ENCODE measurements at regions not wholly inside any gene's neighbourhood (a gene's known extent, or its start where the extent isn't known, plus 50 kb on each side); places are given as distances from the start of the nearest gene placed in this dataset.
A peak's percentile ranks its signal among the peaks of the same experiment; 100 is the strongest.

DNA sequence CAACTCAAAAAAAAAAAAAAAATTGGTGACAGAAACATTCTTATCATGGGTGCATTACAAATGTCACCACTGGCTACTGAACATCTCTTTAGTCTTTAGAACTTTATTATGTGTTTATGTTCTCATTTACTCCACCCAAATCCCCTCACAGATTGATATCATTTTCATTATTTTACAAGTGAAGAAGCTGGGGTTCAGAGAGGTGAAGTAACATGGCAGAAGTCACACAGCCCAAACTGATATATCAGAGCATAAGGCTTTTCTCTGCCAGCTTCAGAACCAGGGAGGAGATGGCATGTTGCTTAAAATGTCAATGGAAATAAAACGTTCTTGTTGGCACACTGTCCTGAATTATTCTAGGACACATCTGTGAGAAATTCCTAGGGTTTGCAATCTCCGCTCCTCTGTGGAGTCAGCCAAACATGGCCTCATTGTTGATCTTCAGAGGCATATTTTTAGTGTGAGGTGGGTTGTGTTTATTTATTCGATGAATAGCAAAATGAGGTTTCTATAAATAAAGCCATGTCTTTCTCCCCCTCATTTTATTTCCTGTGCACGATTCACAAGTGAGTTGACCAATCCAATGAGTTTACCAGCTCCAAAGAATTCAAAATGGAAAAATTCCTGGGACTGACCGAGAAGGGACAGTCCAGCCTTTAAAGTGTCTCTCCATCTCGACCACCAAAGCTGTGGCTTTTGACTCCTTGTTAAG lies 72.9 kb upstream of the ANO1 start:
- 54% methylated on average over 6 of the region's 6 CpGs for WGBS (ENCODE audit: low lambda C conversion rate, missing lambda C conversion rate)
- H3K4me1 ChIP-seq (ENCODE audit: insufficient read depth) = no peaks in the 10 kb centered on the region
- no peaks in the 10 kb centered on the region for H3K9me2 ChIP-seq (replicated peaks; ENCODE audit: insufficient read depth)
- H3K4me2 ChIP-seq = no peak overlapping the region
- DNase-seq (ENCODE audit: low spot score) = no peak
- no peaks in the 10 kb centered on the region for H3K79me2 ChIP-seq
- H3K27me3 ChIP-seq = no peaks in the 10 kb centered on the region
- no peak overlapping the region for H3K4me3 ChIP-seq
- TF ChIP-seq EZH2phosphoT487 (IDR thresholded peaks at IDR 0.05; ENCODE audit: low read depth, severe bottlenecking, unreplicated experiment) (no peak), EZH2 (IDR thresholded peaks at IDR 0.05; ENCODE audit: borderline replicate concordance) (no peak), CTCF (IDR thresholded peaks at IDR 0.05; ENCODE audit: poor library complexity) (no peak)
- peak overlapping the region; percentile 36 for H3K27ac ChIP-seq
- no peak overlapping the region for H2AFZ ChIP-seq
- H3K9me3 ChIP-seq (ENCODE audit: low read depth) = no peaks in the 10 kb centered on the region
- no peaks in the 10 kb centered on the region for H3K36me3 ChIP-seq (replicated peaks; ENCODE audit: insufficient read depth, low read depth)
- no peaks in the 10 kb centered on the region for H4K20me1 ChIP-seq (ENCODE audit: insufficient read depth, poor library complexity, severe bottlenecking)

- H3K9me3 ChIP-seq (ENCODE audit: low read depth) = no peaks in the 10 kb centered on the region
- no peaks in the 10 kb centered on the region for H3K27me3 ChIP-seq
- H3K79me2 ChIP-seq = no peaks in the 10 kb centered on the region
- no peak overlapping the region for H2AFZ ChIP-seq
- DNase-seq (ENCODE audit: low spot score) = no peak
- WGBS (ENCODE audit: low lambda C conversion rate, missing lambda C conversion rate) = 90% methylated on average over 3 of the region's 3 CpGs
- no peaks in the 10 kb centered on the region for H4K20me1 ChIP-seq (ENCODE audit: insufficient read depth, poor library complexity, severe bottlenecking)
- no peak for TF ChIP-seq CTCF (IDR thresholded peaks at IDR 0.05; ENCODE audit: poor library complexity)
- TF ChIP-seq EZH2 (IDR thresholded peaks at IDR 0.05; ENCODE audit: borderline replicate concordance) = no peak
- TF ChIP-seq EZH2phosphoT487 (IDR thresholded peaks at IDR 0.05; ENCODE audit: low read depth, severe bottlenecking, unreplicated experiment) = no peak
- no peaks in the 10 kb centered on the region for H3K4me1 ChIP-seq (ENCODE audit: insufficient read depth)
- H3K36me3 ChIP-seq (replicated peaks; ENCODE audit: insufficient read depth, low read depth) = no peaks in the 10 kb centered on the region
- H3K4me3 ChIP-seq = no peak overlapping the region
- H3K9me2 ChIP-seq (replicated peaks; ENCODE audit: insufficient read depth) = no peaks in the 10 kb centered on the region
- no peak overlapping the region for H3K27ac ChIP-seq
- H3K4me2 ChIP-seq = no peak overlapping the region
Observed at GRCh38 chr11:70007796-70008195, 70.3 kb upstream of the ANO1 start.

GRCh38 chr11:70010774-70011173 lies 67.3 kb upstream of the ANO1 start:
- 69% methylated on average over 1 of the region's 1 CpG for WGBS (ENCODE audit: low lambda C conversion rate, missing lambda C conversion rate)
- TF ChIP-seq CTCF (IDR thresholded peaks at IDR 0.05; ENCODE audit: poor library complexity) (no peak), EZH2 (IDR thresholded peaks at IDR 0.05; ENCODE audit: borderline replicate concordance) (no peak), EZH2phosphoT487 (IDR thresholded peaks at IDR 0.05; ENCODE audit: low read depth, severe bottlenecking, unreplicated experiment) (no peak)

More at GRCh38 chr11:70010774-70011173, 67.3 kb upstream of the ANO1 start:
- no peak overlapping the region for H3K27ac ChIP-seq
- H3K9me3 ChIP-seq (ENCODE audit: low read depth) = no peaks in the 10 kb centered on the region
- no peaks in the 10 kb centered on the region for H4K20me1 ChIP-seq (ENCODE audit: insufficient read depth, poor library complexity, severe bottlenecking)
- no peak for DNase-seq (ENCODE audit: low spot score)
- no peaks in the 10 kb centered on the region for H3K9me2 ChIP-seq (replicated peaks; ENCODE audit: insufficient read depth)
- H3K79me2 ChIP-seq = no peaks in the 10 kb centered on the region
- H3K36me3 ChIP-seq (replicated peaks; ENCODE audit: insufficient read depth, low read depth) = no peaks in the 10 kb centered on the region
- no peak overlapping the region for H3K4me3 ChIP-seq
- no peak overlapping the region for H2AFZ ChIP-seq
- H3K4me2 ChIP-seq = no peak overlapping the region
- no peaks in the 10 kb centered on the region for H3K4me1 ChIP-seq (ENCODE audit: insufficient read depth)
- H3K27me3 ChIP-seq = no peaks in the 10 kb centered on the region

Measured in hepatocyte (in vitro differentiated cells).